ENCODE measurements at regions not wholly inside any gene's neighbourhood (a gene's known extent, or its start where the extent isn't known, plus 50 kb on each side); places are given as distances from the start of the nearest gene placed in this dataset.

DNA sequence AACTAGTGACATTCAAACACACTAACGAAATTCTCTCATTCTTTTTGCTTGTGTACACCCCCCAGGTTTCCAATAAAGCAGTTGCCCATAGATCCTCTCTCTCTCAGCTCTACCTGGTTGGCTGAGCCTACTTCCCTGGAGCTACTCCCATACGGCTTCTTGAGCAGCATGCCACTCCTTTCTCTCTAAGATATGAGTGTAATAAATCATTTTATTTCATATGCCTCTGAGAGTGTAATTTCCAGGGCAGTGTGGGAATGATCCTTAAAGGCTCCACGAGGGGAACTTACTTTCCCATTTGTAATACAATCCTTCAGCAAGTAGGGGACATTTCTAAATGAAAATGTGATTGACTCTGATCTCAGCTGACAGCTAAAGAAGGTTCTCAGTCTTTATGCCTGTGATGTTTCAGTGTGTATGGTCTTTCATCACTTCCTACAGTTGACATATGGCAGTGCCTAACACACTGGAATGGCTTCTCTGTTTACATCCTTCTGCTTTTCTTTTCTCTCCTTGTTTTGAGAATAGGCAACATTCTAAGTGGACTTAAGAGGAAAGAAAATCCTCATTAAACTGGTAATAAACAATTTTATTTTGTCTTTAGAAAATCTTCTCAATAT lies 1194.3 kb upstream of the CDH8 start:
- TF ChIP-seq STAT1 (conservative IDR thresholded peaks at IDR 0.05) (no peak), NR2F1 (conservative IDR thresholded peaks at IDR 0.05) (no peak), ZNF274 (IDR thresholded peaks at IDR 0.05; ENCODE audit: insufficient read depth, insufficient read length) (no peak), HDAC6 (IDR thresholded peaks at IDR 0.05; ENCODE audit: unreplicated experiment) (no peak), HCFC1 (IDR thresholded peaks at IDR 0.05; ENCODE audit: low read length) (no peak), POLR2A (IDR thresholded peaks at IDR 0.05; ENCODE audit: low read depth, low read length) (no peak), EZH2 (IDR thresholded peaks at IDR 0.05; ENCODE audit: borderline replicate concordance, control insufficient read depth, low read depth, low read length) (no peak), PAX8 (IDR thresholded peaks at IDR 0.05) (no peak), CBX5 (IDR thresholded peaks at IDR 0.05; ENCODE audit: low read depth) (no peak), GATAD2B (conservative IDR thresholded peaks at IDR 0.05; ENCODE audit: low read depth) (no peak), POLR2AphosphoS2 (IDR thresholded peaks at IDR 0.05; ENCODE audit: low read depth, low read length) (no peak)
- TF ChIP-seq, protein P1, sequence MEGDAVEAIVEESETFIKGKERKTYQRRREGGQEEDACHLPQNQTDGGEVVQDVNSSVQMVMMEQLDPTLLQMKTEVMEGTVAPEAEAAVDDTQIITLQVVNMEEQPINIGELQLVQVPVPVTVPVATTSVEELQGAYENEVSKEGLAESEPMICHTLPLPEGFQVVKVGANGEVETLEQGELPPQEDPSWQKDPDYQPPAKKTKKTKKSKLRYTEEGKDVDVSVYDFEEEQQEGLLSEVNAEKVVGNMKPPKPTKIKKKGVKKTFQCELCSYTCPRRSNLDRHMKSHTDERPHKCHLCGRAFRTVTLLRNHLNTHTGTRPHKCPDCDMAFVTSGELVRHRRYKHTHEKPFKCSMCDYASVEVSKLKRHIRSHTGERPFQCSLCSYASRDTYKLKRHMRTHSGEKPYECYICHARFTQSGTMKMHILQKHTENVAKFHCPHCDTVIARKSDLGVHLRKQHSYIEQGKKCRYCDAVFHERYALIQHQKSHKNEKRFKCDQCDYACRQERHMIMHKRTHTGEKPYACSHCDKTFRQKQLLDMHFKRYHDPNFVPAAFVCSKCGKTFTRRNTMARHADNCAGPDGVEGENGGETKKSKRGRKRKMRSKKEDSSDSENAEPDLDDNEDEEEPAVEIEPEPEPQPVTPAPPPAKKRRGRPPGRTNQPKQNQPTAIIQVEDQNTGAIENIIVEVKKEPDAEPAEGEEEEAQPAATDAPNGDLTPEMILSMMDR (IDR thresholded peaks at IDR 0.05 in 2 of 3, conservative IDR thresholded peaks at IDR 0.05 in 1 of 3; ENCODE audit: control insufficient read depth in 2 of 3, extremely low read depth in 1 of 3, insufficient read depth in 1 of 3, low read depth in 3 of 3, low read length in 3 of 3) = no peak
- TF ChIP-seq, protein P2, sequence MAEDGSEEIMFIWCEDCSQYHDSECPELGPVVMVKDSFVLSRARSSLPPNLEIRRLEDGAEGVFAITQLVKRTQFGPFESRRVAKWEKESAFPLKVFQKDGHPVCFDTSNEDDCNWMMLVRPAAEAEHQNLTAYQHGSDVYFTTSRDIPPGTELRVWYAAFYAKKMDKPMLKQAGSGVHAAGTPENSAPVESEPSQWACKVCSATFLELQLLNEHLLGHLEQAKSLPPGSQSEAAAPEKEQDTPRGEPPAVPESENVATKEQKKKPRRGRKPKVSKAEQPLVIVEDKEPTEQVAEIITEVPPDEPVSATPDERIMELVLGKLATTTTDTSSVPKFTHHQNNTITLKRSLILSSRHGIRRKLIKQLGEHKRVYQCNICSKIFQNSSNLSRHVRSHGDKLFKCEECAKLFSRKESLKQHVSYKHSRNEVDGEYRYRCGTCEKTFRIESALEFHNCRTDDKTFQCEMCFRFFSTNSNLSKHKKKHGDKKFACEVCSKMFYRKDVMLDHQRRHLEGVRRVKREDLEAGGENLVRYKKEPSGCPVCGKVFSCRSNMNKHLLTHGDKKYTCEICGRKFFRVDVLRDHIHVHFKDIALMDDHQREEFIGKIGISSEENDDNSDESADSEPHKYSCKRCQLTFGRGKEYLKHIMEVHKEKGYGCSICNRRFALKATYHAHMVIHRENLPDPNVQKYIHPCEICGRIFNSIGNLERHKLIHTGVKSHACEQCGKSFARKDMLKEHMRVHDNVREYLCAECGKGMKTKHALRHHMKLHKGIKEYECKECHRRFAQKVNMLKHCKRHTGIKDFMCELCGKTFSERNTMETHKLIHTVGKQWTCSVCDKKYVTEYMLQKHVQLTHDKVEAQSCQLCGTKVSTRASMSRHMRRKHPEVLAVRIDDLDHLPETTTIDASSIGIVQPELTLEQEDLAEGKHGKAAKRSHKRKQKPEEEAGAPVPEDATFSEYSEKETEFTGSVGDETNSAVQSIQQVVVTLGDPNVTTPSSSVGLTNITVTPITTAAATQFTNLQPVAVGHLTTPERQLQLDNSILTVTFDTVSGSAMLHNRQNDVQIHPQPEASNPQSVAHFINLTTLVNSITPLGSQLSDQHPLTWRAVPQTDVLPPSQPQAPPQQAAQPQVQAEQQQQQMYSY (CRISPR knock-in tag; IDR thresholded peaks at IDR 0.05) = no peak
